Heart left ventricle (tissue), 13 donors: ENCODE measurements at regions not wholly inside any gene's neighbourhood (a gene's known extent, or its start where the extent isn't known, plus 50 kb on each side); places are given as distances from the start of the nearest gene placed in this dataset.

Source experiments
- CTCF ChIP-seq, 12 donors: fragments of 200-600 bp; sonication (generic) in 4 of 12; IDR thresholded peaks; one replicate each; pipeline versions ENCODE4 v1.5.0 to v1.8.0; 2018 to 2022; ENCODE audit warnings: antibody characterized with exemption in 12 of 12, mild to moderate bottlenecking in 5 of 12
- POLR2A ChIP-seq, 2 donors: fragments of 450-650 bp; IDR thresholded peaks; one replicate each; pipeline ENCODE4 v1.6.1; 2017; ENCODE audit warnings: antibody characterized with exemption in 2 of 2, mild to moderate bottlenecking in 2 of 2, moderate library complexity in 2 of 2
- donor health status: ischemic (EF 13 %, LVEDD 7.1; RV severe dilation, severe dysfunction).
- donor health status: DM: no; HTN: yes; CAD: no.
- donor health status: DM: no; HTN: no; CAD: no.
- donor health status: ischemic (EF 25% LVEDD 6.9; RV normal size, moderate dysfunction).
- donor health status: ischemic (EF 25% LVEDD 5.7; RV mildly dilated, moderate dysfunction).
- donor health status: ischemic (EF 35%, LVEDD 5.7; RV mildly dilated, moderate dysfunction).
- donor health status: nonischemic (EF 11% LVEDD 7.7; RV severe dilation, severe dysfunction).
- donor health status: DM: yes; HTN: yes; CAD: no.
- donor health status: PGD.
- donor health status: ischemic (EF 29% LVEDD 5.4; RV normal size, mild dysfunction).
- donor health status: nonischemic (EF 23%, LVEDD 6.1; RV moderate dilation, normal function).

GRCh38 chr14:104342435-104343293 is 204.3 kb downstream of the KIF26A start:
- TF ChIP-seq POLR2A (IDR thresholded peaks at IDR 0.05) (no peak), CTCF (IDR thresholded peaks at IDR 0.05) (no peak)
